Activated CD4-positive, CD25-positive, alpha-beta regulatory T cell treated with anti-CD3 and anti-CD28 coated beads, Interleukin-2, amount 50 U/mL, for 24 hours (primary cell): ENCODE measurements at regions not wholly inside any gene's neighbourhood (a gene's known extent, or its start where the extent isn't known, plus 50 kb on each side); places are given as distances from the start of the nearest gene placed in this dataset.

ENCODE experiments used
- ATAC-seq, 2 donors: fragments of 150-1000 bp; cut with Tn5 transposase; one replicate each; pipeline ENCODE4 v1.10.0; 2021; ENCODE audit warnings: mild to moderate bottlenecking in 1 of 2, moderate library complexity in 1 of 2

- ATAC-seq: no peak
These were observed 291.1 kb downstream of the USP25 start for GRCh38 chr21:16020878-16021277.

- no peak for ATAC-seq
These were observed 292.3 kb downstream of the USP25 start for GRCh38 chr21:16022116-16022515.

DNA sequence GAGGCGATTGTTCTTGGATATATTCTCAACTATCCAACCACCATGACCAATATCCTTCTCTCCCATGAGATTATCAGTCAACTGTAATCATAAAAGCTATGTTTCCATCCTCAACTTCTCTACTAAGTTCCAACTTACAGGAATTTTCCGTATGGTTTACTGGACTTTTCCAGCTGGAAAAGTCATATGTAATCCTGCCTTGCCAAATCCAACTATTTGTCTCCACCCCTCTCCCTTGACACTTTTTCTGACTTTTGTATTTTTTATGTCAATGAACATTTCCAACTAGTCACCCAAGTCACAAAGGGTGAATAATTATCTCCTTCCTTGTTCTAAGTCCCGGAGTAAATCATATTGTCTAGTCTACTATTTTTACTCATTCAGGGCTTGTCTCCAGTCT lies 293.1 kb downstream of the USP25 start:
- no peak for ATAC-seq

- no peak for ATAC-seq
These were observed 298.4 kb downstream of the USP25 start for GRCh38 chr21:16028142-16028541.

GRCh38 chr21:16028941-16029464 lies 299.2 kb downstream of the USP25 start:
- ATAC-seq: no peak

- no peak for ATAC-seq
These were observed 303.4 kb downstream of the USP25 start for GRCh38 chr21:16033193-16033592.

DNA sequence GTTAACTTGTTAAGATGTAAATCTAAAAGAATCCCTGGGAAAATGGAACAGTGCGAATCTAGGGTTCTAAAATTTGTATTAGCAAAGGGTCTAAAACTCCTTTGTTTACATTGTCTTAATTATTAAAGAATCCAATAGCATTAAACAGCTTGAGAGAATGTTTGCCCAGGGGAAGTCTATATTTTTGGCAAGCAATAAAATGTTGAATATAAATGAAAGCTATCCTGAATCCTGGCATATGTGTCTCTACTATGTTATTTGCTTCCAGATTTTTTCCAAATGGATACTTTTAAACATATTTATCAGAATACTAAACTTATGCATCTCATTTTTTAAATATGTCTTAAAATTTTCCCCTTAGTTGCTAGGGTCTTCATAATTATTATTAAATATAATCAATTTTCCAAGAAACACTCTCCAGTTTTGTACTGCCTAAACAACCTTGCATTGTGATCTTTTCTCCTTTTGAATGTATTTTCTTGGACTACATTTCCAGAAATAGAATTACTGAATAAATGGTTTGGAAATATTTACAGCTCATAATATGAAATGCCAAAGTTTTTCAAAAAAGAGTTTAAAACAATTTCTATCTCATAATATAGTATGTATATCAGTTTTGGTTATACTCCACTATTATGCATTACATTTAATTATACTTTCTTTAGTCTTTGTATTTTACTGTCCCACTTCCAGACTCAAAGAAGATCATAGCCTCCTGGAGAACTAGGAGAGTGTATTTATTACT lies 304.8 kb downstream of the USP25 start:
- no peak for ATAC-seq

GRCh38 chr21:16037421-16037955 lies 307.7 kb downstream of the USP25 start:
- no peak for ATAC-seq

DNA sequence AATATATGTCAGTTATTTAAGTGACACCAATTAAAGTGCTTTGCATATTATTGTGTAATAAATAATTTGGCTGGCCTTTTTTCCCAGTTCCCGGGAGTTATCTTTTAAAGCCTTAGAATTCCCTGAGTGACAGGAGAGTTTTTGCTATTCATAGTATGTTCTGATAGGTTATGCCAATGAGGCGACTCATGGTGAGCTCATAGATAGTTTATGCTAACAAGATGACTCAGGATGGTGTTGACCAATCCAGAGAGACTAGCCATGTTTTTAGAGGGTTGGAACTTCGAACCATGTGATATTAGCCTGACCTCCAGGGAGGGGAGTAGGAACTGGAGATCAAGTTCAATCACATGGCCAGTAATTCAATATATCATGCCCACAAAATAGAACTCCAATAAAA lies 310.8 kb downstream of the USP25 start:
- ATAC-seq: no peak

- no peak for ATAC-seq
These were observed 314.9 kb downstream of the USP25 start for GRCh38 chr21:16044676-16045075.

- no peak for ATAC-seq
These were observed 317.0 kb downstream of the USP25 start for GRCh38 chr21:16046656-16047330.

DNA sequence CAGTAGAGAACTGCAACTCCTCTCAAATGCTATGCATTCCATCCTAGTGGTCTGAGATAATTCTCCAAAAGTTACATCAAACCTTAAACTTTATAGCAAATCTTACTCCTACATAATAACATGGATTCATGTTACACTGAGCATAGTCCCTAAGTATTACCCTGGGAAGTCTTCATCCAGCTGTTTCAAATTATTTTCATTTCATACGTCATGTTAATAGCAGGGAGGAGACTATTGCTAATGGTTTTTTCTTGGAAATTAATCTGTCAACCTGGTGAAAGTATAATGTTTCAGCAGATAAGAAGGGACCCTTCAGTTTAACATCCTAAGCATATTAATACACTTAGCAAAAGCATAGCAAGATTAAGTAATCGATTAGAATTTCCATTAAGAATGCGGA lies 318.1 kb downstream of the USP25 start:
- ATAC-seq: no peak

GRCh38 chr21:16055014-16055413 lies 325.2 kb downstream of the USP25 start:
- no peak for ATAC-seq

- ATAC-seq: no peak
These were observed 329.1 kb downstream of the USP25 start for GRCh38 chr21:16058896-16059295.

GRCh38 chr21:16059981-16060380 lies 330.2 kb downstream of the USP25 start:
- ATAC-seq: no peak

- ATAC-seq: no peak
These were observed 331.4 kb downstream of the USP25 start for GRCh38 chr21:16061194-16061593.

DNA sequence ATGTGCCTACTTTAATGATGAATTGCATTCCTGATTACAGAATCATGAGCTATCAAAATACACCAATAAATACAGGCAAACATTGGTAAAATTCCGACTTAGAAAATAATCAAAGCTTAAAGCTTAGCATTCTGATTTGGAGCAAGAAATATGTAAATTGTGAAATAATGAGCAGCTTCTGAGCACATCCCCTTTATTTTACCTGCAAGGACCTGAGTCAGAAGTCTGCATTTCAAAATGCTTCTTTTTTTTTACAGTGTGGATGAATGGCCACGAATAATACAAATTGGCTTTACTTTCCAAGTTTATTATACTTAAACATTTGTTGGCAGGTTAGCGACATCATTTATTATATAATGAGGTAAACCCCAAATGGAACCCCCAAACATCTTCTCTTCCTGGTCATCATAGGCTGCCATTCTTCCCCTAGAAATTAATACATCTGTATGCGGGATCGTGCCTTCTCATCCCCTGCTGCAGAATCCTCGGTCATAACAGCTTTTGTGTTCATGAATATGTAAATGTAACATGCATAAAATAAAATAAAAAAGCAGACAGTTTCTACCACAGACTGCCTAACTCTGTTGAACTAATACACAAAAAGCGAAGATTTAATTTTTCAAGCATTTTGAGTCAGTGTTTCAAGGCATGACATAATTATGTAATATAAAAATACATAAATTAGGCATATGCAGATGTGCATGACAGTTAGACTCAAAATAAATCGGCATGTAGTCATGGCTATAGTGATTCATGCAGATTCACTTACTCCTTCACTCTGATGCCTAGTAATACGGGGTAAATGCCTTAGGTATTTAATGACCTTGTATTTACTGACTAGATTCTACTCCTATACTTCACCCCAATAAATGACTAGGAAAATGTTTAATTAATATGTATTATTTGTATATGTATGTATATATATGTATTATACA lies 339.7 kb downstream of the USP25 start:
- no peak for ATAC-seq

DNA sequence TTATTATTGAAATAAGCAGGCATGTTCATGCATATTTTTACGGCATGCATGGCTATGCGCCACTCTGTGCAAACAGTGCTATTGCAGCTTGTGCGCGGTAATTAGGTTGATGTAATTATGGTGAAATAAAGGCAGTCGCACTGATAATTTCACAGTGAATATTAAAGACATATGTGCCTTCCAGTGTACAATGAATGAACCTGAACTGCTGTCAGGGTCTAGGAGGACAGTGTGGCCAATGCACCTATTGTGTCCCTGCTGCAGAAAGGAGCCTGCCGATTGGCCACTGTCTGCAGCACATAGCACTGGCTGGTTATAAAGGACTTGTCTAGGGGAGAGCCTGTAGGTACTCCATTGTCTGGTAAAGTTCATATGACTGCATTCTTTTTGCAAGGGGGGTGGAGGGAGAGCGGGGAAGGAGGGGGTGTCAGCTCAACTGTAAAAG lies 340.4 kb downstream of the USP25 start:
- ATAC-seq: no peak

- ATAC-seq: no peak
These were observed 341.3 kb downstream of the USP25 start for GRCh38 chr21:16071092-16071491.

- no peak for ATAC-seq
These were observed 342.0 kb downstream of the USP25 start for GRCh38 chr21:16071761-16072160.

GRCh38 chr21:16072221-16072620 lies 342.4 kb downstream of the USP25 start:
- ATAC-seq: no peak

DNA sequence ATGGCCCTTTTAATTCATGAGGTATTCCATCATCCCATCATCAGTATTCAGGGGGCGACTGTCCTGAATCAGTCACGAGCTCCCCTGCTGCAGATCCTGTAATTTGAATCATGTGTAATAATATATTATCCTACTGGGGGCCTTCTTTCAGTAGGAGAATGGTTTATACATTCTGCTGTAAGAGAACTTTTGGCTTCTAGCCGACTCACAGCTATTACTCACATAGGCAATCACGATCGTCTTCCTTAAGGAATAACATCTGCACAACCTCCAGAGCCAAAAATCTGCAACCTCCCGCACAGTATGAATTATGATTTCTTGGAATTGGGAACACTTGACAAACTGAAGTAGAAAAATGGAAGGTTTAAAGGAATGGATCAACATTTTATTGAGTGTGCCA lies 343.0 kb downstream of the USP25 start:
- ATAC-seq: no peak

DNA sequence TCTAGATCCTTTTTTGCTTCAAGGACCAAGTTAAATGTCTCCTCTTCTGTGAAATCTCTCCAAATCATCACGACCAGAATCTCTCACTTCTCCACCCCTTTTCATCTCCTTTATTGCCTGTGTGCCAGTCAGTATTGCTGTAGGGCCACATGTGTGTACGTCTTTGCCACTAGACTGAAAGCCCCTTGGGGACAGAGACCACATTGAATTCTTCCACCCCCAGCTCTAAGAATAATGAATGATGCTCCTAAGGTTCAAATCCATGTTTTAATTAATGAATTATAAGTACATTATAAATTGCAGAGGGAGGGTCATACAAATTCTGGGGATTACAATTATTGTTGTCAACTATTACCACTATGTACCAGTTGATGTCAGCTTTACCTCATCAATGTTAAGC lies 343.8 kb downstream of the USP25 start:
- ATAC-seq: no peak
